Smooth muscle cell (in vitro differentiated cells): ENCODE measurements at regions not wholly inside any gene's neighbourhood (a gene's known extent, or its start where the extent isn't known, plus 50 kb on each side); places are given as distances from the start of the nearest gene placed in this dataset.
A peak's percentile ranks its signal among the peaks of the same experiment; 100 is the strongest.

ENCODE experiments used
- DNase-seq: peaks from one replicate; lab custom pipeline; 2025; ENCODE audit not compliant: unreplicated experiment; lab: John Stamatoyannopoulos, UW
- H2AFZ ChIP-seq: fragments of 200-600 bp; sonication (generic); 2 replicates; pipeline ENCODE4 v1.6.0; 2016; ENCODE audit warnings: antibody characterized with exemption, low read depth, mild to moderate bottlenecking
- H3F3A ChIP-seq: fragments of 200-600 bp; sonication (generic); 2 replicates; pipeline ENCODE4 v1.6.0; 2017; ENCODE audit warnings: antibody characterized with exemption, low read depth
- H3K27ac ChIP-seq: fragments of 200-600 bp; sonication (generic); 2 replicates; pipeline ENCODE4 v1.5.1; 2016; ENCODE audit warnings: low read depth, mild to moderate bottlenecking
- H3K27me3 ChIP-seq: fragments of 200-600 bp; sonication (generic); 2 replicates; pipeline ENCODE4 v1.6.1; 2016; ENCODE audit warnings: low read depth, mild to moderate bottlenecking
- H3K36me3 ChIP-seq: fragments of 200-600 bp; sonication (generic); 2 replicates; pipeline ENCODE4 v1.5.1; 2016; ENCODE audit warnings: low read depth
- H3K4me1 ChIP-seq: fragments of 200-600 bp; sonication (generic); 2 replicates; pipeline ENCODE4 v1.5.1; 2016; ENCODE audit warnings: low read depth
- H3K4me2 ChIP-seq: fragments of 200-600 bp; sonication (generic); 2 replicates; pipeline ENCODE4 v1.6.0; 2016; ENCODE audit warnings: mild to moderate bottlenecking
- H3K4me3 ChIP-seq: fragments of 200-600 bp; sonication (generic); 2 replicates; pipeline ENCODE4 v1.5.1; 2016; ENCODE audit warnings: mild to moderate bottlenecking
- H3K79me2 ChIP-seq: fragments of 200-600 bp; sonication (generic); 2 replicates; pipeline ENCODE4 v1.6.0; 2016; ENCODE audit warnings: low read depth, mild to moderate bottlenecking
- H3K9ac ChIP-seq: fragments of 200-600 bp; sonication (generic); 2 replicates; pipeline ENCODE4 v1.6.0; 2016; ENCODE audit warnings: low read depth
- H3K9me3 ChIP-seq: fragments of 200-600 bp; sonication (generic); replicated peaks from 2 replicates; pipeline ENCODE4 v1.5.1; 2016; ENCODE audit warnings: low read depth
- H4K20me1 ChIP-seq: fragments of 200-600 bp; sonication (generic); 2 replicates; pipeline ENCODE4 v1.6.0; 2016; ENCODE audit warnings: low read depth
- CTCF ChIP-seq: fragments of 200-600 bp; sonication (generic); IDR thresholded peaks from 2 replicates; pipeline ENCODE4 v1.5.1; 2017; ENCODE audit warnings: borderline replicate concordance, mild to moderate bottlenecking, antibody characterized with exemption; ENCODE audit not compliant: insufficient read depth, poor library complexity, severe bottlenecking
- WGBS: methylation state at CpG from one replicate; pipeline ENCODE4 v1.1.7; 2016; ENCODE audit warnings: low lambda C conversion rate; 5-methylcytosine and 5-hydroxymethylcytosine counted together

GRCh38 chr7:124452186-124452585 is 313.4 kb downstream of the GPR37 start:
- H2AFZ ChIP-seq = peak overlapping the region; percentile 2
- no peaks in the 10 kb centered on the region for H3K4me1 ChIP-seq
- H3F3A ChIP-seq = no peaks in the 10 kb centered on the region
- no peak overlapping the region for H3K9ac ChIP-seq
- H3K36me3 ChIP-seq = no peaks in the 10 kb centered on the region
- WGBS = 61% methylated on average over 4 of the region's 4 CpGs
- no peaks in the 10 kb centered on the region for H3K9me3 ChIP-seq
- no peaks in the 10 kb centered on the region for H3K27me3 ChIP-seq
- no peak overlapping the region for H3K4me3 ChIP-seq
- H3K79me2 ChIP-seq = no peaks in the 10 kb centered on the region
- TF ChIP-seq CTCF = no peak
- no peaks in the 10 kb centered on the region for H4K20me1 ChIP-seq
- H3K4me2 ChIP-seq = no peak overlapping the region
- no peak overlapping the region for H3K27ac ChIP-seq
- DNase-seq = no peak

DNA sequence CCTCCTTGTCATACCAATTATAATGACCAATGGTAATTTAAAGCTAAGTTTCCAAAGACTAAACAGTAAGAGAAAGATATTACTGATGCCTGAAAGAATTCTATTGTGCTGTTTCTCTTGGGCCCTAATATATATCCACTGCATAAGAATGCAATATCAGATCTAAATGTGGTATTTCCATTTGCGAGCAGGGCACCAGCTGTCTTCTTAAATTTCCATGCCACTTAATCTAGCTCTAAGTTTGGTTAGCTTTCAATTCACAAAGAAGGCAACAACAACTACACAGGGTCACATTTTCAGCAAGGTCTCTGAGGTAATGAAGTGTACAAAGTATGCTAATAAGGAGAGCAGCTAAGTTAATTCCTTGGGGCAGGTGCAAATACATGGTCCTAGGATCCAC is 315.7 kb downstream of the GPR37 start:
- Histone ChIP-seq H3K4me2 (no peak overlapping the region), H3K4me3 (no peak overlapping the region), H3K79me2 (no peaks in the 10 kb centered on the region), H3K36me3 (no peaks in the 10 kb centered on the region), H3K9me3 (no peaks in the 10 kb centered on the region), H2AFZ (no peak overlapping the region), H4K20me1 (no peaks in the 10 kb centered on the region), H3K9ac (no peak overlapping the region), H3K4me1 (no peaks in the 10 kb centered on the region), H3K27ac (no peak overlapping the region), H3F3A (no peaks in the 10 kb centered on the region), H3K27me3 (no peaks in the 10 kb centered on the region)
- no peak for DNase-seq
- WGBS = 88% methylated on average over 1 of the region's 1 CpG
- TF ChIP-seq CTCF = no peak

GRCh38 chr7:124444696-124445480 is 320.7 kb downstream of the GPR37 start:
- H3K4me3 ChIP-seq = no peak overlapping the region
- DNase-seq = no peak
- no peak for TF ChIP-seq CTCF
- H3K79me2 ChIP-seq = no peaks in the 10 kb centered on the region
- no peaks in the 10 kb centered on the region for H3K27me3 ChIP-seq
- H3K4me1 ChIP-seq = no peaks in the 10 kb centered on the region
- no peak overlapping the region for H3K9ac ChIP-seq
- no peaks in the 10 kb centered on the region for H3K36me3 ChIP-seq
- H3K27ac ChIP-seq = no peak overlapping the region
- H3F3A ChIP-seq = no peaks in the 10 kb centered on the region
- no peaks in the 10 kb centered on the region for H3K9me3 ChIP-seq
- H4K20me1 ChIP-seq = no peaks in the 10 kb centered on the region
- no peak overlapping the region for H3K4me2 ChIP-seq
- H2AFZ ChIP-seq = peak overlapping the region; percentile 29
- 86% methylated on average over 2 of the region's 2 CpGs for WGBS

GRCh38 chr7:124443762-124444161 is 321.8 kb downstream of the GPR37 start:
- no peak overlapping the region for H3K4me2 ChIP-seq
- no peaks in the 10 kb centered on the region for H3F3A ChIP-seq
- no peaks in the 10 kb centered on the region for H3K27me3 ChIP-seq
- H3K4me3 ChIP-seq = no peak overlapping the region
- TF ChIP-seq CTCF = no peak
- no peaks in the 10 kb centered on the region for H3K79me2 ChIP-seq
- H2AFZ ChIP-seq = no peak overlapping the region
- no peaks in the 10 kb centered on the region for H3K4me1 ChIP-seq
- H3K27ac ChIP-seq = no peak overlapping the region
- DNase-seq = no peak
- no peaks in the 10 kb centered on the region for H3K9me3 ChIP-seq
- no peak overlapping the region for H3K9ac ChIP-seq
- no peaks in the 10 kb centered on the region for H4K20me1 ChIP-seq
- no peaks in the 10 kb centered on the region for H3K36me3 ChIP-seq
